GM19328 (cell line): ENCODE measurements at regions not wholly inside any gene's neighbourhood (a gene's known extent, or its start where the extent isn't known, plus 50 kb on each side); places are given as distances from the start of the nearest gene placed in this dataset.

Experiments
- ATAC-seq: cut with Tn5 transposase; IDR thresholded peaks from one replicate; pipeline ENCODE4 v1.9.1; 2021; ENCODE audit warnings: mild to moderate bottlenecking, moderate library complexity; ENCODE audit not compliant: unreplicated experiment

DNA sequence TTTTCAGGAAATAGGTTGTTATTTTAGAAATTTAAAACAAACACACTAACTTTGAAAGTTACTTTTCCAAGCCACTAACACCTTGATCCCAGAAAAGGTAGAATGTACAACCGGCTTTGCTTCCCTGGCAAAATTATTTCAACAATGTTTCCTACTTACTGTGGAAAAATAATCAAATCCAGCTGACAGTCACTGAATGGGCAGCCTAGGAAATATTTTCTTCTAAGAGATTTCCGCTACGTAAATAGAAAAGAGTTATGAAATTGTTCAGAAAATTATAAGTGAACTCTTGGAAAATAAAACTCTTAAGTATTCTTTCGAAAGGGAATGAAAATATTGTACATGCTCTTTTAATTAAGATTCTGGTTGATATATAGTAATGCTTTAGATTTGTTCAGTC, 195.7 kb downstream of the GASK1B start:
- no peak for ATAC-seq

DNA sequence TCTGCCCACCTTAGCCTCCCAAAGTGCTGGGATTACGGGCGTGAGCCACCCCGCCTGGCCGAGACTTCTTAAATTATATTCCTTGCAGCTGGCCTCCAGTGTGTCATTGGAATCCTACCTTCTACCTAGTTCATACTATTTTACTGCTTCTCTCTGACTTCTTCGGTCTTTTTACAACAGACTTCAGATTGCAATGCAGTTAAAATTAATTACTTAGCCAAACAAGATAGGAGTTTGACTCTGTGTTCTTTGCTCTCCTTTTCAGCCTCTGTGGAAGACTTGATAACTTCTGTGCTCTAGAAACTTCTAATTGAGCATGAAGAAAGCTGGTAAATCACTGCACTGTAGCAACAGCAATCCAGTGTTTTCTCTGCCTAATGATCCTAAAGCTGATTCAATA, 199.5 kb downstream of the GASK1B start:
- ATAC-seq: no peak

DNA sequence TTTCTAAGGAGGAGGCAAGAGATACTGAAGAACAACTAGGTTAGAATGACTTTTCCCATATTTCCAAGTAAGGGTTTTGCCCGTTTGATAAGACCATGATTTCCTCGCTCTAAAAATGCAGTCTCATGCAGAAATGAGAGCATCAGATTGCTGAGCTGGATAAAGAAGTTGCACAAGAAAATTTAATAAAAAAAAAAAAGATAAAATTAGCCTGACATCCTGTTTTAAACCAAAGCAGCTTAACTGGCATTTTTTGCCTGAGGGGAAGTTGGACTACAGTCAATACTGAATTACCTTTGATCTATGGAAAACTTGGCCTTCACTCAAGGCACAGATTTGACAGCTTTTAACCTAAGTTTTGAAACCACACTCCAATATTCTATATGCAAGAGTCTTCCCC, 208.4 kb downstream of the GASK1B start:
- ATAC-seq: no peak

DNA sequence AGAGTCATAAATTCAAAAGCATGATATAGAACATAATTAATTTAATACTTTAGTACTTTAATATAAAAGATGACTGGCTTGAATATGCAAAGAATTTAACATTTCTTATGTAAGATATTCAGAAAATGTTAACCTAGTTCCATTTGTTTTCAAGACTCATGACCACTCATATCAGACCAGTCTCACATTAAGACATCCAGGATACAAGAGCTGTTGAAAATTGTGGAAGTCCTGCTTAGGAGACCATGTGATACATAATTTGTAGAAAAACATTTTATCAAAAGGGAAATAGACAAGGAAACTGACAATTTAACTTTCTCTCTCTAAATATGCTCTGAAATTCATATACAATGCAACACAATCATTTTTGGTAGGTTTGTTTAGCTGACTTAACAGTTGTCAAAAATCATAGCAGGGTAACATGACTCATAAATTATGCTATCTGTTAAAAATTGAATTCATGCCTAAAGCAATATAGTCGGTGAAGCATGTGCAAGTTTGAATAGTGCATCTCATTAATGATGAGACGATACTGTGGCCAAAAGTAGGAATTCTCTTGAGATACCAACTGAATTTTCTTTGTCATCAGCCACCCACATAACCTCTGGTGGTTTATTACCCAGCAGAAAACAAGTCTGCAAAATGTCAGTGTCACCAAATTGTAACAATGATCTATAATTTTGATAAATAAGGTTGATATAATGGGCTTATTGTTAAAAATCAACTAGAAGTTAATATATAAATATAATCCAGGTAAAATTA, 211.4 kb downstream of the GASK1B start:
- no peak for ATAC-seq

DNA sequence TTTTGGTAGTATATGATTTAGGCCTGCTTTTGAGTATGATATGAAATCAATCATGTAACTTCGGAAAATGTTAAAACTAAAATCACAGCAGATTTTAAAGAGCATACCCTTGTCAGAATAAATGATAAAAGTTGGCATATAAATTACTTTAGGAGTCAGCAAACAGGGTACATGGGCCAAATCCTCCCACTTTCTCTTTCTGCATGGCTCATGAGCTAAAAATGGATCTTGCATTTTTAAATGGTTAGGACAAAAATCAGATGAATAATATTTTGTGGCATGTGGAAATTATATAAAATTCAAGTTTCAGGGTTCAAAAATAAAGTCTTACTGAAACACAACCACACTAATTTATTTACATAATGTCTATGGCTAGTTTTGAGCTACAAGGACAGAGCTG, 214.9 kb downstream of the GASK1B start:
- ATAC-seq: no peak

DNA sequence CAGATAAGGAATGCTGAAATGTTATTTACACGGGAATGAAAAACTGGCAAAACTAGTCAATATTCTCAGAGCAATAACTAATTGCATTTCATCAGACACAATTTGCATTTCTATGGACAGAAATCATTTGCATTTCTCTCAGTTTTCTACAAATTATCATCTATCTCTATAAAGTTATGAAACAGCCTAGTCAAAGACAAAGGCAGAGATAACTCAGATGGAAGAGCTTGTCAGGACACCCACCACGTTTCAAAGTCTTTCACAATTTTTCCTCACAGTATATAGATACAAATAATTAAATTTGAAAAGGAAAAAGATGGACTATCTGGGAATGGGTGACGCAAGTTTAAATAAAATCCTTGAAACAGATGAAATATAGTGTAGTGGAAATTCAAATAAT, 230.8 kb downstream of the GASK1B start:
- ATAC-seq: no peak

DNA sequence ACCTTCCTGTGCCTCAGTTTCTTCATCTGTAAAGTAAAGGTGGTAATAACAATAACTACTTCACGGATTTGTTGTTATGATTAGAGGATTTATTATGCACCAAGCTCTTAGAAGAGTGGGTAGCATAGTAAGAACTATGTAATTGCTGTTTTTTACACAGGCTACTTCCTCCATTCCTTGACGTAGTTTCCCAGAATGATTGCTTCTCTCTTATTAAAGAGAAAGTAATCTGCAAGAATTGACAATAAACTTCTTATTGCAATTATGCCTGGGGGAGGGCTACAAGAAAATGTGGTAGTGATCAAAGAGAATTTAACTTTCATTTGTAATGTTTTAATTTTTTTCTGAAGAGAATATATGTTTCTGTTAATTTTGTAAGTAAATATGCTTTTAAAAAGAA, 238.7 kb downstream of the GASK1B start:
- ATAC-seq: no peak

DNA sequence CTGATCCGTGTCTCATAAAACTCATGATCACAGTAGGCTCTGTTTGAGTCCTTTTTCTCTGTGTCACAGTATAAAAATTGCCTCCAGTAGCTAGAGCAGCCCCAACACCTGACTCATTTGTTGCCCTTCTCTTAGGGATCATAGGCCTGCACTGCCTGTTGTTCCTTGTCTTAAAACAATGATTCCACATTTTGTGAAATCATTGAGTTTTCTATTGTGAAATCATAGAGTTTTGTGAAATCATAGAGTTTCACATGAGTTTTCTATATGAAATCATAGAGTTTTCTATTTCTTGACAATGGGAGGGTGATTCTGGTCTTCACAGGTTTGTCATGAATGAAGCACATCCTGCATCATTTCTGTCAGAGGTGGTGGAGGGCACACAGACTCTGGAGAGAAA, 239.9 kb downstream of the GASK1B start:
- ATAC-seq: no peak

DNA sequence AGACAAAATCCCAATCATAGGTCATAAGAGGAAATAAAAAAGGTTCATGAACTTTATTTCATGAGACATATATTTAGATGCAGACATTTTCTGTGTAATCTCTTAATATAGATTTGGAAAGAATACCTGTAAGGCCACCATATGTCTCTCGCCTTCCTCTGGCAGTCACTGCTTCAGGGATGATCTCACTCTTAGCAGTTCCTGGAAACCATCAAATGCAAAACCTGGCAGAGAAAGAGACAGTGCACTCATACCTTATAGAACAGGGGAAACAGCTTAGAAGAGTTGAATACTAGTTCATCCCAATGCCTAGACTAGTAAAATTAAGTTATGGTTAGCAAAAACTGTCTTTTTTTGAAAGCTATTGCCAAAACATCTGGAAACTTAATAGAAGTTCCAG, 243.3 kb downstream of the GASK1B start:
- no peak for ATAC-seq

DNA sequence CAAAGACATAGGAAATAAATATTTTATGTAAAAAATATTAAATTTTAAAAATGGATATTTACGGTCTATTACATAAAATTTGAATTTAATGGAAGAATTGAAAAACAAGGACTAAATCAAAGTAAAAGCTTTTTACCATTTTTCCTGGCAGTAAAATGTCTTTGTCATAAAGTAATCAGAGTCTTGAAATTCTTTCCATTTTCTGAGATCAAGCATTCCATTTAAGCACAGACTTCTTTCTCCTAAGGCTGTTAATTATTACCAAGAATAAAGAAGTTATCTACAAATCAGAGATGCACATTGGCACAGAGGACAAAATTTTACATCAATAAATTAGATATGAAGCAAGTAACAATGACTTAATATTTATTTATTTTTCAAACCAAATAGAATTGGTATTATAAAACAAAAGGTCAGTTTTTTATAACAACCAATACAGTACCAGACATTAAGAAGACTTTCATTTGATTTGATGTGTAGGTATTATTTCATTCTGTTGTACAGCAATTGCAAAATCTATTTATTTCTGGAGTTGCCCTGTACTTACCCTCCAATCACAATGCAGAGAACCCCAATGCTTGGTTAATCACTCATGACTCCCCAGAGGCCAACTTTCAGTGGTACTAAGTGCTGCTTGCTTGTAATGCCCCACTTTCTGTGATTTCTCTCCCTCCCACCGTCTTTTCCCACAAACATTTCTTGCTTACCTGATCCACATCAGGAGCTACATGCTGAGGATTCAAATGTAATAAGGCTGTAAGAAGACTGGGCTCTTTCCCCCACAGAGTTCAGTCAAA, 254.6 kb downstream of the GASK1B start:
- ATAC-seq: no peak

DNA sequence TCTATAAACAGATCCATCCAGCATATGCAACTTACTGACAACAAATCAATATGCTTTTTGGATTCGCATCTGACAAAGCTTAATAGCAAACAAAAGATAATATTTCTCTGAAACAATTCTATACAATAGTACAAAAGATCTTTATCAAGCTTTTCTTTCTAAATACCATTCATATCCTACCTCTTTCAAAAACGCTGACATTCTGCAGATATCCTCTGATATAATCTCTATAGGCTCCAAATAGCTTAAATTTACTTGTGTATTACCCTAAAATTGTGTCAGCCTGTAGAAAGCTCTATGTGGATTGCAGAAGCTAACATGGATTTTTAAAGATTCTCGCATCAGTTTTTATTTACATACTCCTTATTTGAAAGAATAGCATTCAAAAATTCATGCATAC, 260.6 kb downstream of the GASK1B start:
- no peak for ATAC-seq

DNA sequence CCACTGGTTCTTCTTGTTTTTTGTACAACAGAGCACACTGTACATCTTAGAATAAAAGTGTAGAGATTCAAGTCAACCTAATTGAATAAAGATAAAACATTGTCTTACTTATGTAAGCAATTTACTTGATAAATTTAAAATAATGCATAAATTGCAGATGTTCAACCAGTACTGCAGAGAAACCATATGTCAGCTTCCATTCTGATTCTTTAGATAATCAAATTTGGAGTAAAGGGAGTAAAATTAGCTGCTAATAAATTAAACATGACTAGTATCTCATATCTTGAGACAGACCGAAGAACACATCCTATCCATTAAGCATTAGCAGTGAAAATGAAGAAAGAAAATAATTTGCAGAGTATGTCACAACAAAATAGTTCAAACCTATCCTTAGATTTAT, 261.2 kb downstream of the GASK1B start:
- no peak for ATAC-seq

DNA sequence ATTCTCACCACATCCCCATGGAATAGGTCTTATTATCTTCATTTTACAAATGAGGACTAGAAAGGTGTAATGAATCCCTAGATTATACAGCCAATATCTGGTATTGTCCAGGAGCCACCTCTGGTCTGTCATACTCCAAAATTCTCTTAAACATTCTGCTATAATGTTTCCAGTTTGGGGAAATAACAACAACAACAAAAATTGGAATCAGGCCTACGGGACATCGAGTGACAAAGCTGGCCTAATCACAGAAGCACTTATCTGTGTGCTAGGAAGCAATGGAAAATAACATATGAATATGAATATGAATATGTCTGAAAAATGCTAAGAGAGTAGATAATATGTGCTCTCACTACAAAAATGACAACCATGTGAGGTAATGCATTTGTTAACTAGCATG, 264.1 kb downstream of the GASK1B start:
- no peak for ATAC-seq

DNA sequence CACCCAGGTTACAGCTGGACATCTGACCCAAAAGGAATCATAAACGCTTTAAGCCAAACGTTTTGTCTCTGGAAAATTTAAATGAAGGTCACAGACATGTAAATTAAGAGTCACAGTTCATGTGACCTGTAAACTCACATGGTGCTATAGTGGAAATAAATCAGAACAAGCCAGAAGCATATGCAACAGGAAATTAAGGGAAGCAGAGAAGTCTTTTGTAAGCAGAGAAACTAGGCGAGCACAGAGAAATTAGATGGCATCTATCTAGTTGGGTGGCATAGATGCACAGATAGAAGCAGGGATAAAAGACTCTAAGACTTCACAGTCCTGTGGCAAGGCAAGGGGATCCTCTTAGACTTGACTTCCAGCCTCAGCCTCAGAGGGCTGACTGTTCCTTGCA, 264.8 kb downstream of the GASK1B start:
- ATAC-seq: no peak

DNA sequence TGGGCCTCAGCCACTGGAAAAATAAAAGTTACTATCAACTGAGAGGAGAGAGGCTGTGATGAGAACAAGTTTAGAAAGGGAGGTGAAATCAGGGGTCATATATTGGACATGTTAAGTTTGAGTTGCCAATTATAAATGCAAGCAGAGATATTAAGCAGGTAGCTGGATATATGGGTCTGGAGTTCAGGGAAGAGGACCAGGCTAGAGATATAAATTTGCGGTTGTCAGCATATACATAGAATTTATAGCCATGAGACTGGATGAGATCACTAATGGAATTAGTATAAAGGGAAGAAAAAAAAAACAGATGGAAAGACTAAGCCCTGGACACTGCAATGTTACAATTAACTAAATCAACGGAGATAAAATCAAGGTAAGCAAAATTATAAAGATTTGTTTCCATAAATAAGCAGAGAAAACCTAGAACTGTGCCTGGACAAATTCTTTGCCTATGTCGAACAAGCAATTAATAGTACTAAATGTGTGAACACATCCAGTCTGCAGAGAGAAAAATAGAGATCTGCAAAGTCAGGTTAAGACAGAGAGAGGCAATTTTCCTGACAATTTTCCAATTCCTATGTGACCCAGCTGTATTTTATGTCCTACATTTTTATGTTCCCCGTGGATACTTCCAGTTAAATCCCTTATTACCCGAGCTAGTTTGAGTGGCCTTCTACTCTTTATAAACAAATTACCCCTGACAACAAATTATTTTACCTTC, 265.4 kb downstream of the GASK1B start:
- ATAC-seq: no peak

DNA sequence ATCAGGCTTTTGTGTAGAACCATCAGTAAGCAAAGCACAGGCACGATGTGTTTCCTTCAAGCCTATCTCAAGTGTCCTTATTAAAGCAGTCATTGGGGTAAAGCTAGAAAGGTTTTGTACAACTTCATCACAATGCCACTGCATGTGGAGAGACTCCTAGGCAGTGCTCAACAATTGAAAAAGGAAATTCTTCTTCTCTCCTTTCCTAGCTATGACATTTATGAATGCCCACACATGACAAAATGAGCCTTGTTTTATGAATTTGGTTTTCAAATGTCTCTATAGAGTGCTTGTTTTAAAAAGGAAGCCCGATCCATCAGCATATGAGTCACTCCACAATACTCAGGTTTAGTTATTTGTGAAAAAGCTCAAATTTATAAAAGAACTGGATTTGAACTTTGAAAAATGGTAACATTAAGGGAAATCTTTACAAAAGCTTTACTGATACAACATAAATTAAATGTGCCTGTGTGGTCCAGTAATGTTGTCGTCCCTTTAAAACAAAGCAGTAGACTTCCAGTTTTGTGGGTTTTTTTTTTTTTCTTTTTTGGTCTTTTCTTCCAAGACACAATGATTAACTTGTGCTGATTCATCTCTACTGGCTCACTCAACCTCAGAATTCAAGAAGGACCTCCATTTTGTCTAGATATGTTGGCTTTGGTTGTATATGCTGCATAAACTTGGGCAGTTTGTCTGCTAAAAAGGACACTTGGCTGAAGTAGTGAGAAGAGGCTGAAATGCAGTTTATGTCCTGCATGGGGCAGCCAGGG, 273.8 kb downstream of the GASK1B start:
- no peak for ATAC-seq

DNA sequence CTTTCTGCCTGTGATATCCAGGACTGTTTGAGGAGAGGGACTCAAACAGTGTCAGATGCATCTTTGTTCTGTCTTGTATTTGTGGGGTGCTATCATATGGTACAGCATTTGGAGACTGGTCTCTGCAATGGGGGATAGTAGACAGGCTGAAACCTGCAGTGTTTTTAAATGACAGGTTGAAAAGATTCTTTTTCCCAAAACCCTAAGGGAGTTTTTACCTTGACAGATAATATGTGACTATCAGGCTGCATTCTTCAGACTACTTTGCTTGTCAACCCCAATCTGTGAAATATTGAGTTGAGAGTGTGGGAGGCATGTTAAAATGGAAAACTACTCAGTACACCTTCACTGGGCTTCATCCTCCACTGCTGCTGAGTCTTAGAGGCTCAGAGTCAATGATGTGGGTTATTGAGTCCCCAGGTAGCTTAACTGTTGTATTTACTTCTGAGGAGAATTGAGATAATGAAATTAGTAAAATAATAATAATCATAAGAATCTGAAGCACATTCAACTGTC, 274.9 kb downstream of the GASK1B start:
- ATAC-seq: no peak

DNA sequence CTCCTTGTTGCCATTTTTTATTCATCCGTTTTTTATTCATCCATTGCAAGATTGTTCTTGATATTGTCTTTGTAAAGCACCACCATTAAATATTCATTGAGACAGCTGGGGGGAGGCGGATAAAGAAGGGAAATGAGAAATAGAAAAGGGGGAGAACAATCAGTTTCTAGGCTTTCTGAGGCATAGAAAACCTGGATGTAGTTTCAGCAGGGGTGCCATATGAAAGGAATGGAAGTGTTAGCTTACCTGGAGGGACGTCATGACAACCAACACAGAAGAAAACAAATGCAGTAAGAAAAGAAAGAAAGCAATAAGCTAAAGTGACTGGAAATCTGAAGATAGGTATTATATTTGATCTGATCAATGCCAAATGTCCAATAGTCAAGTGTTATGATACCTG, 276.1 kb downstream of the GASK1B start:
- no peak for ATAC-seq

DNA sequence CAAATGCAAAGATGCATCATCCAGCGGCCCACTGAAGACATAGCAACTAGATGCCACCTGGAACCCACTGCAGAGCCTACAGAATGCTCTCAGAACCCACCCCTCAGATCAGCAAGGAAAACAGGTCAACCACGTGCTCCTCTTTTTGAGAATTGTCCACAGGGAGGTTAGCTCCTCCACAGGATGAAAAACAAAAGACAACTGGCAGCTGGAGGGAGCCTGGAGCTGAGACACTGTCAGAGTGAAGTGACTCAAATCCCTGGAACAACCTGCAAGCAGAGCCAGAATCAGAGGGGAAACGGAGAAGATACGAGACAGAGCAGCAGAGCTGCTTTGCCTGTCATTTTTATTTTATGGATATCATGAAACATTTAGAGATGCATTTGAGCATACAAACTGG, 277.6 kb downstream of the GASK1B start:
- no peak for ATAC-seq

DNA sequence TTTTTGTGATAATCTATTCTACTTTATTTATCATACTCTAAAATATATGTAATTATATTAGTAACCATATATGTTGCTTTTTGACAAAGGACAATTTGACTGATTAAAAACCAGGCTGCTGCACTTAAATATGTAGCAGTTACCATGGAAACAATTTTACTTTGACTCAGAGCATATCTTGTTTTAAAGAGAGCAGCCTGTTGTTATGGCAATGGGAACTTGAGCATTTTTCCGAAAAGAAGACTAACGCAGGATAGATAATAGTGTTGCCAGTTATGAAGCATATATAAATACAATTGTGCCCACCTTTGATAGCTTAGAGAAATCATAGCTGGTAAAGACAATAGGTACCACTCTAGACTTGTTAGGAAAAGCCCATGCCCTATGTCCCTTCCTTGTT, 283.0 kb downstream of the GASK1B start:
- ATAC-seq: no peak

DNA sequence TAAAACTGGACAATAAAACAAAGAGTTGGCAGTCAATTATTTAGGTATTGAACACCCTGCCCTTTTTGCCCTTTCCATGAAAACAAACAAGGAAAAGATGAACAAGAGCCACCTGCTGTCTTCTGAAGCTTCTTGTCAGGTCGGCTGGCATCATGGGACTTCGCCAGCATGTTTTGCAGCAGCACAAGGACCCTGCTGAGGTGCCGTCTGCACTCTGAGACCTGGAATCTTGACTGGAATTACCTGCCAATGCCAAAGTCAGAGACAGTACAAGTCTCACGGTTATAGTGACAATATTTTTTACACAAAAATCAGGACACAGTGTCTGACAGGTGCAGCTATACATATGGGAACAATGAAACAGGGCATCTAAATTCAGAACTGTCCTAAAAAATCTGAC, 284.5 kb downstream of the GASK1B start:
- ATAC-seq: no peak
